T-helper 17 cell (primary cell): ENCODE measurements at regions not wholly inside any gene's neighbourhood (a gene's known extent, or its start where the extent isn't known, plus 50 kb on each side); places are given as distances from the start of the nearest gene placed in this dataset.

ENCODE experiments used
- ATAC-seq: fragments of 150-1000 bp; cut with Tn5 transposase; 2 replicates; pipeline ENCODE4 v1.10.0; 2021; ENCODE audit warnings: mild to moderate bottlenecking, moderate library complexity
- DNase-seq, 3 donors: peaks; one replicate each; pipeline versions ENCODE4 v3.0.0 to v3.0.0-alpha.2; 2020 to 2021
- H3K9me3 ChIP-seq: one replicate; pipeline ENCODE4 v1.7.0; 2013; ENCODE audit warnings: low read length, mild to moderate bottlenecking; ENCODE audit not compliant: control insufficient read depth, poor library complexity, severe bottlenecking
- H3K27ac Mint-ChIP-seq: one replicate; pipeline ENCODE4 v1.8.0; 2022; ENCODE audit warnings: mild to moderate bottlenecking, moderate library complexity, mixed read lengths
- H3K27me3 Mint-ChIP-seq: one replicate; pipeline ENCODE4 v1.8.0; 2022; ENCODE audit warnings: mixed read lengths
- H3K36me3 Mint-ChIP-seq: one replicate; pipeline ENCODE4 v1.8.0; 2022; ENCODE audit warnings: low read depth, mixed read lengths
- H3K4me1 Mint-ChIP-seq: one replicate; pipeline ENCODE4 v1.8.0; 2022; ENCODE audit warnings: mild to moderate bottlenecking, mixed read lengths
- H3K4me3 Mint-ChIP-seq: one replicate; pipeline ENCODE4 v1.8.0; 2022; ENCODE audit warnings: mild to moderate bottlenecking, moderate library complexity, mixed read lengths

- no peak for DNase-seq
- H3K4me1 Mint-ChIP-seq = no peaks in the 10 kb centered on the region
- H3K27me3 Mint-ChIP-seq = no peaks in the 10 kb centered on the region
- no peaks in the 10 kb centered on the region for H3K9me3 ChIP-seq
- no peak overlapping the region for H3K27ac Mint-ChIP-seq
- H3K36me3 Mint-ChIP-seq = no peaks in the 10 kb centered on the region
- ATAC-seq = no peak
- H3K4me3 Mint-ChIP-seq = no peak overlapping the region
Measured at GRCh38 chr1:222077206-222077605, 335.3 kb upstream of the DUSP10 start.

GRCh38 chr1:222074317-222074716 lies 332.4 kb upstream of the DUSP10 start:
- DNase-seq (no peak), ATAC-seq (no peak)
- Mint-ChIP-seq H3K4me3 (no peak overlapping the region), H3K4me1 (no peaks in the 10 kb centered on the region), H3K36me3 (no peaks in the 10 kb centered on the region), H3K27ac (no peak overlapping the region), H3K27me3 (no peaks in the 10 kb centered on the region)
- no peaks in the 10 kb centered on the region for H3K9me3 ChIP-seq

- Mint-ChIP-seq H3K27me3 (no peaks in the 10 kb centered on the region), H3K36me3 (no peaks in the 10 kb centered on the region), H3K4me1 (no peaks in the 10 kb centered on the region), H3K27ac (no peak overlapping the region), H3K4me3 (no peak overlapping the region)
- DNase-seq (no peak), ATAC-seq (no peak)
- no peaks in the 10 kb centered on the region for H3K9me3 ChIP-seq
Measured at GRCh38 chr1:222073307-222073995, 331.6 kb upstream of the DUSP10 start.

- no peak for ATAC-seq
- no peaks in the 10 kb centered on the region for H3K36me3 Mint-ChIP-seq
- no peak overlapping the region for H3K27ac Mint-ChIP-seq
- no peaks in the 10 kb centered on the region for H3K4me1 Mint-ChIP-seq
- no peak overlapping the region for H3K4me3 Mint-ChIP-seq
- H3K9me3 ChIP-seq = no peaks in the 10 kb centered on the region
- H3K27me3 Mint-ChIP-seq = no peaks in the 10 kb centered on the region
- DNase-seq = no peak
Measured at GRCh38 chr1:222071387-222071786, 329.5 kb upstream of the DUSP10 start.

GRCh38 chr1:222068937-222069336 lies 327.0 kb upstream of the DUSP10 start:
- Mint-ChIP-seq H3K4me1 (no peaks in the 10 kb centered on the region), H3K4me3 (no peak overlapping the region), H3K27me3 (no peaks in the 10 kb centered on the region), H3K36me3 (no peaks in the 10 kb centered on the region), H3K27ac (no peak overlapping the region)
- H3K9me3 ChIP-seq = no peaks in the 10 kb centered on the region
- DNase-seq (no peak), ATAC-seq (no peak)

GRCh38 chr1:222068101-222068500 lies 326.2 kb upstream of the DUSP10 start:
- no peaks in the 10 kb centered on the region for H3K4me1 Mint-ChIP-seq
- ATAC-seq (no peak), DNase-seq (no peak)
- no peaks in the 10 kb centered on the region for H3K9me3 ChIP-seq
- no peaks in the 10 kb centered on the region for H3K27me3 Mint-ChIP-seq
- H3K4me3 Mint-ChIP-seq = no peak overlapping the region
- H3K36me3 Mint-ChIP-seq = no peaks in the 10 kb centered on the region
- no peak overlapping the region for H3K27ac Mint-ChIP-seq

GRCh38 chr1:222066539-222066938 lies 324.6 kb upstream of the DUSP10 start:
- no peak for DNase-seq
- Mint-ChIP-seq H3K27me3 (no peaks in the 10 kb centered on the region), H3K36me3 (no peaks in the 10 kb centered on the region), H3K4me1 (no peaks in the 10 kb centered on the region), H3K27ac (no peak overlapping the region), H3K4me3 (no peak overlapping the region)
- ATAC-seq = no peak
- no peaks in the 10 kb centered on the region for H3K9me3 ChIP-seq

- ATAC-seq = no peak
- Mint-ChIP-seq H3K4me3 (no peak overlapping the region), H3K36me3 (no peaks in the 10 kb centered on the region), H3K27me3 (no peaks in the 10 kb centered on the region), H3K4me1 (no peaks in the 10 kb centered on the region), H3K27ac (no peak overlapping the region)
- DNase-seq = no peak
- no peaks in the 10 kb centered on the region for H3K9me3 ChIP-seq
Measured at GRCh38 chr1:222065234-222065633, 323.3 kb upstream of the DUSP10 start.

- H3K27ac Mint-ChIP-seq = no peak overlapping the region
- no peaks in the 10 kb centered on the region for H3K9me3 ChIP-seq
- H3K4me1 Mint-ChIP-seq = no peaks in the 10 kb centered on the region
- DNase-seq (no peak), ATAC-seq (no peak)
- H3K4me3 Mint-ChIP-seq = no peak overlapping the region
- no peaks in the 10 kb centered on the region for H3K36me3 Mint-ChIP-seq
- no peaks in the 10 kb centered on the region for H3K27me3 Mint-ChIP-seq
Measured at GRCh38 chr1:222064388-222065211, 322.7 kb upstream of the DUSP10 start.

- H3K4me3 Mint-ChIP-seq = no peak overlapping the region
- H3K4me1 Mint-ChIP-seq = no peaks in the 10 kb centered on the region
- H3K9me3 ChIP-seq = no peaks in the 10 kb centered on the region
- DNase-seq (no peak), ATAC-seq (no peak)
- no peak overlapping the region for H3K27ac Mint-ChIP-seq
- no peaks in the 10 kb centered on the region for H3K27me3 Mint-ChIP-seq
- no peaks in the 10 kb centered on the region for H3K36me3 Mint-ChIP-seq
Measured at GRCh38 chr1:222062640-222063039, 320.8 kb upstream of the DUSP10 start.

GRCh38 chr1:222061711-222062359 lies 319.9 kb upstream of the DUSP10 start:
- Mint-ChIP-seq H3K4me3 (no peak overlapping the region), H3K27me3 (no peaks in the 10 kb centered on the region), H3K36me3 (no peaks in the 10 kb centered on the region), H3K27ac (no peak overlapping the region), H3K4me1 (no peaks in the 10 kb centered on the region)
- DNase-seq (no peak), ATAC-seq (no peak)
- H3K9me3 ChIP-seq = no peaks in the 10 kb centered on the region

- no peak for ATAC-seq
- no peaks in the 10 kb centered on the region for H3K9me3 ChIP-seq
- Mint-ChIP-seq H3K36me3 (no peaks in the 10 kb centered on the region), H3K27ac (no peak overlapping the region), H3K27me3 (no peaks in the 10 kb centered on the region), H3K4me1 (no peaks in the 10 kb centered on the region), H3K4me3 (no peak overlapping the region)
- DNase-seq = no peak
Measured at GRCh38 chr1:222060210-222060916, 318.5 kb upstream of the DUSP10 start.

- H3K27ac Mint-ChIP-seq = no peak overlapping the region
- no peak overlapping the region for H3K4me3 Mint-ChIP-seq
Measured at GRCh38 chr1:222058249-222058648, 316.4 kb upstream of the DUSP10 start.

More at GRCh38 chr1:222058249-222058648, 316.4 kb upstream of the DUSP10 start:
- Mint-ChIP-seq H3K36me3 (no peaks in the 10 kb centered on the region), H3K4me1 (no peaks in the 10 kb centered on the region), H3K27me3 (no peaks in the 10 kb centered on the region)
- no peaks in the 10 kb centered on the region for H3K9me3 ChIP-seq
- DNase-seq (no peak), ATAC-seq (no peak)
